ENCODE measurements at regions not wholly inside any gene's neighbourhood (a gene's known extent, or its start where the extent isn't known, plus 50 kb on each side); places are given as distances from the start of the nearest gene placed in this dataset.

DNA sequence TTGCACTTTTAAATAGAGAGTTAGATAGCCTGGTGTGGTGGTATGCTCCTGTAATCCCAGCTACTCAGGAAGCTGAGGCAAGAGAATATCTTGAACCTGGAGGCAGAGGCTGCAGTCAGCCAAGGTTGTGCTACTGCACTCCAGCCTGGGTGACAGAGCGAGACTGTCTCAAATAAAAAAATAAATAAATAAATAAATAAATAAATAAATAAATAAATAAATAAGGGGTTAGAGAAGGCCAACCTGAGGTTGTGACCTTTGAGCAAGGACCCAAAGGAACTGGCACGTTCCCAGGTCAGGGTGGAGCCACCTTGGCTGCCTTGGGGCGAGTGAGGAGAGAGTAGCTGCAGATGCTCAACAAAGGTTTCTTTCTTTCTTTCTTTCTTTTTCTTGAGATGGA lies 65.3 kb upstream of the TENM4 start:
- TF ChIP-seq EZH2 (IDR thresholded peaks at IDR 0.05; ENCODE audit: borderline replicate concordance, low read length) = no peak
- TF ChIP-seq, protein P1, sequence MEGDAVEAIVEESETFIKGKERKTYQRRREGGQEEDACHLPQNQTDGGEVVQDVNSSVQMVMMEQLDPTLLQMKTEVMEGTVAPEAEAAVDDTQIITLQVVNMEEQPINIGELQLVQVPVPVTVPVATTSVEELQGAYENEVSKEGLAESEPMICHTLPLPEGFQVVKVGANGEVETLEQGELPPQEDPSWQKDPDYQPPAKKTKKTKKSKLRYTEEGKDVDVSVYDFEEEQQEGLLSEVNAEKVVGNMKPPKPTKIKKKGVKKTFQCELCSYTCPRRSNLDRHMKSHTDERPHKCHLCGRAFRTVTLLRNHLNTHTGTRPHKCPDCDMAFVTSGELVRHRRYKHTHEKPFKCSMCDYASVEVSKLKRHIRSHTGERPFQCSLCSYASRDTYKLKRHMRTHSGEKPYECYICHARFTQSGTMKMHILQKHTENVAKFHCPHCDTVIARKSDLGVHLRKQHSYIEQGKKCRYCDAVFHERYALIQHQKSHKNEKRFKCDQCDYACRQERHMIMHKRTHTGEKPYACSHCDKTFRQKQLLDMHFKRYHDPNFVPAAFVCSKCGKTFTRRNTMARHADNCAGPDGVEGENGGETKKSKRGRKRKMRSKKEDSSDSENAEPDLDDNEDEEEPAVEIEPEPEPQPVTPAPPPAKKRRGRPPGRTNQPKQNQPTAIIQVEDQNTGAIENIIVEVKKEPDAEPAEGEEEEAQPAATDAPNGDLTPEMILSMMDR (IDR thresholded peaks at IDR 0.05; ENCODE audit: low read length) = no peak

Measured in OCI-LY1 (cell line).